HG02763 (cell line): ENCODE measurements at regions not wholly inside any gene's neighbourhood (a gene's known extent, or its start where the extent isn't known, plus 50 kb on each side); places are given as distances from the start of the nearest gene placed in this dataset.
"Not testable (repeated sequence)": the region's sequence is repeated elsewhere in the genome, so short reads cannot be mapped to it uniquely, and the experiment has no call there.

Source experiments
- ATAC-seq: cut with Tn5 transposase; IDR thresholded peaks from one replicate; pipeline ENCODE4 v1.9.1; 2021; ENCODE audit warnings: mild to moderate bottlenecking, moderate library complexity; ENCODE audit not compliant: unreplicated experiment

DNA sequence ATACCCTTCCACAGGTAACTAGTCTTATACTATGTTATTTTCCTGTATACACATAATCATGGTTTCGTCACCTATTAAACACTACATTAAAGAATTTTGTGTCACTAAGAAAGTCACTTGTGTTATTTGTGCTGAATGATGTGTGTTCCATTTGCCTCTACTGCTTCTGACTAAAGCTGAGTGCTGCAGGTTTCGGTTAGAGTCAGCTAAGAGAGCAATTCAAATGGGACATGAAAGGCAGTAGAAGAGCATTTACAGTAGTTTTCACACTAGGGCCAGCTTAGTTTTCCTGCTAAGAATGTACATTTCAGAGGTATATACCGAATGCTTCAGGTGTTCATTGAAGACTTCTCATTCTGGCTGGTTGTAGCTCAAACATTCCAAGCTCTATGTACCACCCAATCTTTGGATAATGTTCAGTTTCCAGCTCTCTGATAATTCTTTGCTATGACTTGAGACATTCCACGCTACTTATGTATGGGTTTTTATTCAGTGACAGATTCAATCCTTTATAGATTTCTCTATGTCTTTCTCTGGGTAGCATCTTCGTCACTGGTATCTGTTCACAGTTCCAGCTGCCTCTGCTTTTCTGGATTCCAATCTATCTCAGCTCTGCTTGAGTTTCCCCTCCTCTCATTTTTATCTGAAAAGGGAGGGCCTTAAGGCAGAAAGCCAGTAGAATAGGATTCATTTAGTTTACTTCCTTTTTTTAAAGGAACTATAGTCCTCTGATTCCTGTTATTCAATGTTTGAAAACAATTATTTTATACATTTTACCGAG lies 164.4 kb downstream of the CXXC4 start:
- no peak for ATAC-seq

DNA sequence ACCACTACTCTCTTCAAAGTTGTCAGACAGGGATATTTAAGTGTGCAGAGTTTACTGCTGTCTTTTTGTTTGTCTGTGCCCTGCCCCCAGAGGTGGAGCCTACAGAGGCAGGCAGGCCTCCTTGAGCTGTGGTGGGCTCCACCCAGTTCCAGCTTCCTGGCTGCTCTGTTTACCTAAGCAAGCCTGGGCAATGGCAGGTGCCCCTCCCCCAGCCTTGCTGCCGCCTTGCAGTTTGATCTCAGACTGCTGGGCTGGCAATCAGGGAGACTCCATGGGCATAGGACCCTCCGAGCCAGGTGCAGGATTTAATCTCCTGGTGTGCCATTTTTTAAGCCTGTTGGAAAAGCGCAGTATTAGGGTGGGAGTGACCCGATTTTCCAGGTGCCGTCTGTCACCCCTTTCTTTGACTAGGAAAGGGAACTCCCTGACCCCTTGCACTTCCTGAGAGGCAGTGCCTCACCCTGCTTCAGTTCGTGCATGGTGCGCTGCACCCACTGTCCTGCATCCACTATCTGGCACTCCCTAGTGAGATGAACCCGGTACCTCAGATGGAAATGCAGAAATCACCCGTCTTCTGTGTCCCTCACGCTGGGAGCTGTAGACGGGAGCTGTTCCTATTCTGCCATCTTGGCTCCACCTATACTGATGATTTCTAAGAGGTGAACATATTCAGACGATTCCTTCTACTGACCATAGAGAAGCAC lies 167.6 kb downstream of the CXXC4 start:
- not testable (repeated sequence) for ATAC-seq

DNA sequence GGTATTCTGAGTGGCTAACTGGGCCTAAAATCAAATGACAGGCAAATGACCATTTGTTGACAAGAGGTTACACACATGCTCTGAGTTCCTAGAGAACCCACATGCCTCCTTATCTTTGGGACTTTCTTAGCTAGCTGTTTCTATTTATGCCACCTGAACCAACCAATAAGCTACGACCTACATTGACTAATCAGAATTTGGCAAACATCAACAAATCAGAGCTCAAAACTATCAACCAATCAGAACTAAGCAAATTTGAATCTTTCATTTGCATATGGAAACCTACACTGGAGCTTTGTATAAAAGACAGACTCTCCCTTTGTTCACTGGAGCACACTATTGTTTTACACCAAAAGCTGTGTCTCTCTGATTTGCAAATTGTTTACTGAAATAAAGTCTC lies 192.0 kb downstream of the CXXC4 start:
- ATAC-seq = no peak

DNA sequence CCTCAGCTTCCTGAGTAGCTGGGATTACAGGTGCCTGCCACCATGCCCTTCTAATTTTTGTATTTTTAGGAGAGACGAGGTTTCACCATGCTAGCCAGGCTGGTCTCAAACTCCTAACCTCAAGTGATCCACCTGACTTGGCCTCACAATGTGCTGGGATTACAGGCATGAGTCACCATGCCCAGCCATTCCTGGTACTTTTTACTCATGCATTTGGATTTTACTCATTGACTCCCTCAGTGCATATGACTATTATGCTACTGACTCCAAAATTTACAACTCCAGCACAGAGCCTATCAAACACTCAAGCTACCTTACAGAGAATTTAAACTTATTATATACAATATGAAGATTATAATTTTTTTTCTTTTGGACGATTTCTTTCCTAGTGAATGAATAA lies 199.9 kb downstream of the CXXC4 start:
- ATAC-seq = no peak

DNA sequence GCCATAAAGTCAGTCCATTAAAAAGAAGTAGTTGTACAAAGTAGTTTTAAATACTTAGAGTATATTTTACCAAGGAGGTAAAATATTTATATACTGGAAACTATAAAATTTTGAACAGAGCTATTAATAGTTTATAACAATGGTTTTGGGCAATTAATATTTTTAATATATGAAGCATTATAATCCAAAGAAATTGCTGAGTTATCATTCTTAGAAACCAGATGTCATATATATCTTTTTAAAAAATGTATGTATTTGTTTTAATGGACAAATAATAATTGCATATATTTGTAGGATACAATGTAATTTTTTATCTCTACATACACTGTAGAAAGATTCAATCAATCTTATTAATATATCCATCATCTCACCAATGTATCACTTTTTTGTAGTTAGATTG lies 207.8 kb downstream of the CXXC4 start:
- ATAC-seq = no peak

DNA sequence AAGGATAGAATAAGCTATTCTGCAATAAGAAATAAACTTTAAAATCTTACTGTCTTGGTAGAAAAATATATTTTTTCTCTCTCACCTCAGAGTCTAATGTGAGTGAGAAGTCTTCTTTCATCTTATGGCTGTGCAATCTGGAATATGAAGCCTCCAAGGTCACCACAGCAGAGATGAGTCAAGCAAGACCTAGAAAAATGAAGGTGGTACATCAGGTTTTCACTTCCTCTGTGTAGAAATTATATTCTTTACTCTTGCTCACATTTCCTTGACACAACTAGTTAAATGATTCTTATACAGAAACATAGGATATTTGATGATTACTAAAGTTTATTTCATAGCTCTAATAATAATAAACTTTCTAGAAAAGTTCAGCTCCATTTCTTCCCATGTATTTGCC lies 211.4 kb downstream of the CXXC4 start:
- ATAC-seq = no peak

DNA sequence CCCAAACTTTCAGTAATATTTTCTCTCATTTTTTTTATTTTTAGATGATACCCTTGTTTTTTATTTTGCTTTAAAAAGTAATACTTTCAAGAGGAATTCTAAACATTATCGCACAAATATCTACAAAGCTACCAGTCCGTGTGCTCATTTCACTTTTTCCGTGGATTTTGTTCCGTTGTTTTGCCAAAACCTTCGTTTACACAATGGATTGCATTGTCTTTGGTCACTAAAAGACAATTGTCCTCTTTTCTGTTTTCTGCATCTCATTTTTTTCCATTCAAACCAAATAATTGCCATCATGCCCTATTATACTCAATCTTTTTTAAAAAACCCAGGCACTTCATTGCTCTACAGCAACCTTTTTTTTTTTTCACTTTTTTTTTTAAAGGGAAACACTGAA lies 214.9 kb downstream of the CXXC4 start:
- no peak for ATAC-seq

DNA sequence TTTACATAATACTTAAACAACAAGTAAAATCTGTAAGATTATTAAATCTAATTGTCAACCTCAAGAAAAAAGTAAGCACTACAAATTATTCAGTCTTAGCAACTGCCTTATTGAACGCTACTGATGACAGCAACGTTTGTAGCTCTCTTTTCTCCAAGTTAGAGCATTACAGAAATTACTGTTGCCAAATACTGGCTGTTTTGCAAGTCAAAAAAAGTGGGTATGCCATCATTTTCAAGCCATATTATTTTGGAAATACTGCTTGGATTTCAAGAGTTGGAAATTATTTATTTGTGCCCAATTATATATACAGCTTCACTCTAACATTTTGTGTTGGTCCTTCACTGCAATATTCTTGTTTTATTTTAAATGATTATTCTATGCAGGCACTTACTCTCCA lies 221.7 kb downstream of the CXXC4 start:
- no peak for ATAC-seq

DNA sequence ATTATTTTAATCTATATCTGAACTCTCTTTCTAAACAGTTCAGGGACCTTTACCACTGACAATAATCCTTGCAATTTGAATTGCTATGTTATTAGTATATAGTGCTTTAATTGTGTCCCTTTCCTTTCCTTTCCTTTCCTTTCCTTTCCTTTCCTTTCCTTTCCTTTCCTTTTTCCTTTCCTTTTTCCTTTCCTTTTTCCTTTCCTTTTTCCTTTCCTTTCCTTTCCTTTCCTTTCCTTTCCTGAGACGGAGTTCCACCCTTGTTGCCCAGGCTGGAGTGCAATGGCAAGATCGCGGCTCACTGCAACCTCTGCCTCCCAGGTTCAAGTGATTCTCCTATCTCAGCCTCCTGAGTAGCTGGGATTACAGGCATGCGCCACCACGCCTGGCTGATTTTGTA lies 225.1 kb downstream of the CXXC4 start:
- ATAC-seq = not testable (repeated sequence)

DNA sequence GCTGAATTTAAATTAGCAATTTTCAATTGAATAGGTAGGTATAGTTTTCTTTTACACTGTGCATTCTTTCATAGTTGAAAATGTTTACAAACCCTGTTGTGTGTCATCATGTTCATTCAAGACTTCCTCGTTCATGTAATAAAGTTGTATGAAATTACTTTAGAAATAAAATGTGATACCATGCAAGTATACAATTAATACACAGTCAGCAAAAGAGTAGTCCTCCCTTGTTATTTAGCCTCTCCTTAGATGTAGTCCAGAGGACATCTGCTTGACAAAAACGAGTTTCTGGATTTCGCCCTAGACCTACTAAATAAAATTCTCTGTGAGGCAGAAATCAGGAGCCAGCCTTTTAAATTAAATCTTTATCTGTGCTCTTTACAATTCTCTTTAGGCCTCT lies 231.6 kb downstream of the CXXC4 start:
- no peak for ATAC-seq

DNA sequence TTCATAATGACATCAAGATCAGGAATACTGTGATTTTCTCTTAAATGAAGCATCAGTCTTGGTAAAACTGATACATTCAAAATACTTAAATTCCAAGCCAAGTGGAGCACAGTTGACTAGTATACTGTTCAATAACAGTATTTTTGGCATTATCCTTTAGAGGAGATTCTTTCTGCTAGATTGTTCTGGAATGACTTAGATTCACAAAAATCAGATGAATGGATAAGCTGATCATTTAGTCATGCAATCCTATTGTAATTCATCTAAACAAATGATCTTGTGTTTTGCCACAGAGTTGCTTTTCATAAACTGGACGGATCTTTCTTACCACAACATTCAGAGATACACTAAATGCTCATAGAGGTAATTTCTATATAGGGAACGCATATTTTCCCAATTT lies 232.0 kb downstream of the CXXC4 start:
- no peak for ATAC-seq

DNA sequence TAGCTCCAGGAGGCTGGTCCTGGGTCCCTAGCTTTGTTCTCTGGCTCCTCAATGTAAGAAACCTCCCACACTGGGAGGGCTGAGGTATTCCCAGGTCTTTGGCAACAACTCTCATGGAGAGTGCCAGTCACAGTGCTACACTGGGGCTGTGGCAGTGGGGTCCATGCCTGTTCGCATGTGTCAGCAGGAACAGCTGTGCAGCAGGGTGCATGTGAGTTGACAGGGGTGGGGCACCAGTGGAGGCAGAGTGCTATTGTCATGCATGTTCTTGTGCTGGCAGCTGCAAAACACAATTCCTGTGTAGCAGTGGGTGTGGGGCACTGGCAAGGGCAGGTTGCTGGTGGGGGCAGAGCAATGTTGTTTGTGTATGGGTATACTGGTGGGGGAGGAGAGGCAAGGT lies 246.0 kb downstream of the CXXC4 start:
- ATAC-seq = no peak

DNA sequence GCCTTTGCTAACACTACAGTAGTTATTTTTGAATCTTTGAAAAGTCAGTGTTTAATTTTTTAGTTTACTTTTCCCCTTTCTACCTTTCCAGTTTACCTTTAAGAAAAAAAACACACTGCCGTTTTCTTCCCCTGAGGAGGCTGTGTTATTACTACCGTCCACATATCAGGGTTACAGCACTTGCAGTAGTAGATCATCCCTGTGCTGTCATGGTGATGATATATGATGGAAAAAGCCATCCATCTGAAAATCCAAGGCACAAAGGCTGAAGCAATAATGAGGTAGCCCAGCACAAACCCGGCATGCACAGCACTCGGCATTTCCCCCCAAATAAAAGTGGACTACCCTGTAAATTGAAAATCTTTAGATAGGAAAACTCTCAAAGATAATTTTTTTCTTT lies 258.7 kb downstream of the CXXC4 start:
- no peak for ATAC-seq

DNA sequence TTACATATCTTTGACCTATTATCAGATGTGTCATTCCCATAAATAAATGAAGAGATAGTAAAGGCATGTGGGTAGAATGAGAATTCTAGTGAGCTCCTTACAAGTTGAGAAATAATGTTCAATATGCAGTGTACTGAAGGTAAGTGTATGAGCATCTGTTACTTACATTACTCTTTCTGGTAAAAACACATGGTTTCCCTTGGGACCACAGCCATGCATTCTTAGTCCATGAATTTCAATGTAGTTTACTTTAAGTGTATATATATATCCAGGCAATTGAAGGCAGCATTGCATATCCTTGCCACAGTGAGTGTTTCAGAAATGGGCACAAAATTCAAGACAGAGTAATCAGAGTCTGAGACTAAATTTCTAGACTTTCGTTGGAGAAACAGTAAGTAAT lies 277.2 kb downstream of the CXXC4 start:
- no peak for ATAC-seq

DNA sequence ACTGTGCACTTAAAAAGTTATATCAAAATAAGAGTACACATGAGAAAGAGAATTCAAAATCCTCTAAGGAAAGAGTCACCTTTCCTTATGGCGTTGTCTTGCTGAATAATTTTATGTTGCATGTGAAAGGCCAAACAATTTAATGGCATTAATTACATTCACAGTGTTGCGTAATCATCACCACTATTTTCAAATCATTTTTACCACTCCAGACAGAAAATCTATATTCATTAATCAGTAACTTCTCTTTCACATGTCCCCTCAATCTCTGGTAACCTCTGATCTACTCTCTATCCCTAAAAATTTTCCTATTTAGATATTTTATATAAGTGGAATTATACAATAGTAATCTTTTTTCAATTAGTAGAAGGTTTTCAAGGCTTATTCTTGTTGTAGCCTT lies 283.0 kb downstream of the CXXC4 start:
- ATAC-seq = no peak

DNA sequence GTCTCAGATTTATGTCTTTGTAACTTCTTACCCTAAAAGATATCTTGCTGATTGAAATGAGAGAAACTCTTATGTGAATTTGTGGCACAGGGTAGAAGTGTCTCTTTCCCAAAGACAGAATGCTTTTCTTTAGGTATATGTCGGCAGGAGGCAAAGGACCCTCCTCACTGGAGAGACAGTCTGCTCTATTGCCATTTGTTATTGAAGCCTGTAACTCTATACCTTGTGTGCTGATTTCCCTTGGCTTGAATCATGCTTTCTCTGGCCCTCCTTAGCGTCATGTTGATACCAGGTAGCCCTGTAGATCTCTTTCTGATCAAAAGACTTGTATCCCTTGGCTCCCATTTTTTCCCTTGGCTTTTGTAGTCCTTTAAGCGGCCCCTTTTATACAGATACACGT lies 284.3 kb downstream of the CXXC4 start:
- ATAC-seq = no peak

DNA sequence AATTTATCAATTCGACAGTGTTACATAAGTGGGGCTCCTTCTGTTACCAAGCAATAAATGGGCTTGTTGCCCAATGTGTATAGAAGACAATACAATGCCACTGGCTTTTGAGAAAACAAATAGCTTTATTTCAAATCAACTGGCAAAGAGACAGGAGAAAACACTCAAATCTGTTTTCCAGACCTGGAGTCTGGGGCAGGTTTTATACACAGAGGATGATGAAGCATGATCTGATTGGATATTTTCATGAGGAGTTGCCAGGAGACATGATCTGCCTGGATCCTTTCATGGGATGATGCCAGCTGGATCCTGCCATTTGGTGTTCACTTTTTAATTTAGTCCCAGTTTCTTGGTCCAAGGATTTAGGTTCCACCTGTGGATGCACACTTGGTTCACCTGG lies 287.9 kb downstream of the CXXC4 start:
- no peak for ATAC-seq

DNA sequence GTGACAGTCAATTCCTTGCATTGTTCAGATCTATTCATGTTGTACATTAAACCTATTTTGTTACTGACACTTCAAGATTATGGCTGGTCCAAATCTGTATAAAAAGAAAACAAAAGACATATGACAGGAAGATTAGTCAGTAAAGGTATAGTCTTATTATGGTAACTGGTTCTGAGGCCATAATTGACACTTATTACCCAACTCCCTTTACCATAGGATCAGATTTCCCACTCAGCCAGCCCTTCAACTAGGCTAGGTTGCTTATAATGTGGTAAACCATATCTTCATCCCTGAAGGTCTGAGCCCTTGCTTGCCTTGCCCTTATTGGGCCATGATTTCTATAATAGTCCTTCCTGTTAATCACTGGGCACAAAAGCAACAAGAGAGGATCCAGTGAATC lies 289.6 kb downstream of the CXXC4 start:
- ATAC-seq = no peak

DNA sequence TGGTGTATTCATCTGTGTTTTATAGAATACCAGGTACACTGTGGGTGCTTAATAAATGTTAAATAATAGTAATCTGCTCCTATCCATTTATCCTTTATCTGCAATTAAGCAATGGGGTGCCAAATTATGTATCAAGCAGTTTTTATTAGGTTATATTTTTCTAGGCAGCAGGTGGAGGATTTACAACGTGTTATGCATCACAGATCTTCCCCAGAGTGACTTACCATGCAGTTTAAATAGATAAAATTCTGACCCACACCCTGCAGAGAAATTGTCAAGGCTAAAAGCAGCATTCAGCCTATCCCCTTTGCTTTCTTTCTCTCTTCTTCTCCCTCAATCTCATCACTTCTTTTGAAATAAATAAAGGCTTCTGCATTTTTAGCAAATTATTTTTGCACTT lies 306.4 kb downstream of the CXXC4 start:
- no peak for ATAC-seq

DNA sequence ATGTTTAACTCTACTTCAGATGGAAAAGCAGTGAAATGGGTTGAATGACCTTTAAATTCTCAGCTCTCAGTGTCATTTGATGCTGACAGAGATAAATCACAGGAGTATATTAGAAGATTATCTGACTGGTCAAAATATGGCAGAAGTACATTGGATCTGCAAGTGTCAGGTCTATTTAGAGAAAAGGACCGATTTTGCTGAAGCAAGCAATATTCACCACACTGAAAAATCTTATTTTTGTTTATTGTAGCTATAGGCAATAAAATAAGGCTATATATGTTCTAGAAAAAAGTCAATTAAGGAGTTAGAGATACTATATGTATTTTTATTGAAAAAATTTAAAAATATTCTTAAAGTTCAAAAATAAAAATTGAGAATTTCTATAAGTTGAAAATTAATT lies 325.3 kb downstream of the CXXC4 start:
- no peak for ATAC-seq

DNA sequence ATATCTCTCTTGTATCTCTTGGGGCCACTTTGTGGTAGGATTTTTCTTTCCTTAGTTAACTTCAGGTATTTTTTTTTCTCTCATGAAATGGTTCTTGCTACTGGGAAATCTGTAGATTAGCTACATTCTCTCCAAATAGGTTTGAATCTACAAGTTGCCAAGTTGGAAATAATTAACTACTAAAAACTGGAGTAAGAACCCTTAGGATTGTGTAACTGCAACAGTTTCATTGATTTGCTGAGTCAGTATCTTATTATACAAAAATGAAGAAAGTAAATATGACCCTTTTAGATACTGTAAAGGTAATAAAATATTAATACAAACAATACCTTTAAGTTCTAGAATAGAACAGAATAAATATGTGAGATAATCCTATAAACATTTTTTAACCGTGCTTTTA lies 327.9 kb downstream of the CXXC4 start:
- no peak for ATAC-seq

DNA sequence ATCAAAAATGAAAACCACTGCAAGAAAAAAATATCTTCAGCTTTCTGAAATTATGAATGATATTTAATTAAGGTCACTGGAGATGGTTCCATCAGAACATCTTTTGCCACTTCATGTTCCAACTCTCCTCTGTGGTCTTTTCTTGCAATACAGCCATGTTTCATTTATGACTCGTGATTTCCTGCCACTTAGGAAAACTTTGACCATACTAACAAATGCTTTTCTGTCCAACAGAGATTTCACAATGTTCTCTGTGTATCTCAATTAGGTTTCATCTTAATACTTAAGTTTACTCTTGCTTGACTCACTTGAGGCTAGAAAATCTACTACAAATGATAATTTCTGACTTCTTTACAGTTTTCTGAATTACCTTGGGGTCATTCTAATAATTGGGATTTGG lies 330.9 kb downstream of the CXXC4 start:
- ATAC-seq = no peak

DNA sequence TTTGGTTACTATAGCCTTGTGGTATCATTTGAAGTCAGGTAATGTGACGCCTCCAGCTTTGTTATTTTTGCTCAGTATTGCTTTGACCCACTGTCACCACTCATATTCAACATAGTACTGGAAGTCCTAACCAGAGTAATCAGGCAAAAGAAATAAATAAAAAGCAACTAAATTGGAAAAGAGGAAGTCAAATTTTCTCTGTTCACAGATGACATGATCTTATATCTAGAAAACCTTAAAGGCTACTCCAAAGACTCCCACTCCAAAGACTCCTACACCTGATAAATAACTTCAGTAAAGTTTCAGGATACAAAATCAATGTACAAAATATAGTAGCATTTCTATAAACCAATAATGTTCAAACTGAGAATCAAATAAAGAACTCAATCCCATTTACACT lies 348.6 kb downstream of the CXXC4 start:
- no peak for ATAC-seq
